ENCODE measurements at regions not wholly inside any gene's neighbourhood (a gene's known extent, or its start where the extent isn't known, plus 50 kb on each side); places are given as distances from the start of the nearest gene placed in this dataset.

GRCh38 chr20:63100174-63100925 lies 93.6 kb upstream of the BHLHE23 start:
- DNase-seq (ENCODE audit: low read depth) = no peak

- DNase-seq (ENCODE audit: low read depth) = no peak
Observed at GRCh38 chr20:63099456-63100173, 92.9 kb upstream of the BHLHE23 start.

GRCh38 chr20:63098195-63098810 lies 91.5 kb upstream of the BHLHE23 start:
- DNase-seq (ENCODE audit: low read depth) = no peak

DNA sequence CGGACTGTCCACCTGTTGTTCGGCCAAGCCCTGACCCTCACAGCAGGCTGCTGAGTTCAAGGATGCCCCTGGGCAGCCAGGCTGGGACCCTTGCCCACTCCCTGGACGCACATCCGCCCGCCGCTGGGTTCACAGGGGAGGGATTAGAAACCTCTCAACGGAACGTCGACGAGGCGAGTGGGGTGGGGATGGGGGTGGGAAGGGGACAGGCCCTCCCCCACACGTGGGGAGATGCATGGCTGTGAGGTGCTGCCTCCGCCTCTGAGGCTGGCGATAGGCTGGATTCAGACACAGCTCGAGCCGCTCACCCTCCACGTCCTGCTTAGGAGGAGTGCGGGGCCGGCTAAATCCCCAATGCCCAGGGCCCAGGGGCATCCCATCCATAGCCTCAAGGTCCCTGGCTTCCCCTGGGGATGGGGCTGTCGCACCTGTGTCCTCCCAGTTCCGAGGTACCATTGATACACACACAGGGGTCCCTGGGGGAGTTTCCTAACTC lies 90.6 kb upstream of the BHLHE23 start:
- DNase-seq (ENCODE audit: low read depth) = no peak

DNA sequence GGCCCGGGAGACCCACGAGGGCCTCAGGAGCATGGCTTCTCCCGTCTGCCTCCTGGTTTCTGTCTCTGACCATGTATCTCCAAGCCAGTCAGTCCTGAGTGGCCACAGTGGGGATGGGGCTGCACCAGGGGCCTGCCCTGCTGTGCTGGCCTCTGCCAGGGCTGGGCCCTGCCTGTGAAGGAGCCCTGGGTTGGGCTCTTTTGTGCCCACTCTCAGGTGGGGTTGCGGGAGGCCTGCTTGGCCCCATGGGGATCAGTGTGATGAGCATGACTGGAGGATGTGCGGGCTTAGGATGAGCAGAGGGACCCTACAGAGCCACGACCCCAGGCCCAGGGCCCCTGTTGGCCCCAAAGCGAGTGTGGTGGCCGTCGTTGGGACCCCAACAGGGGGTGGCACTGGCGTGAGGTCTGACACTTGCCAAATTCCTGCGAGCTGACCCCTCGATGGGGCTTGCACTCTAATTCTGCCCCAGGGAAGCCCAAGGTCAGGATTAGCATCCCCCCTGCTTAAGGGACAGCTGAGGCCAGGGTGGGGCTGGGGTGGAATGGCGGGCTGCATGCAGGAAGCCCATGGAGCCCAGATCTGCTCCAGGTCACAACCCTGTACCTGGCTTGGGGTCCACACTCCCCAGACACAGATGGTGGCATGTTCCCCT lies 90.0 kb upstream of the BHLHE23 start:
- DNase-seq (ENCODE audit: low read depth) = no peak

- no peak for DNase-seq (ENCODE audit: low read depth)
Observed at GRCh38 chr20:63095718-63096654, 89.2 kb upstream of the BHLHE23 start.

DNA sequence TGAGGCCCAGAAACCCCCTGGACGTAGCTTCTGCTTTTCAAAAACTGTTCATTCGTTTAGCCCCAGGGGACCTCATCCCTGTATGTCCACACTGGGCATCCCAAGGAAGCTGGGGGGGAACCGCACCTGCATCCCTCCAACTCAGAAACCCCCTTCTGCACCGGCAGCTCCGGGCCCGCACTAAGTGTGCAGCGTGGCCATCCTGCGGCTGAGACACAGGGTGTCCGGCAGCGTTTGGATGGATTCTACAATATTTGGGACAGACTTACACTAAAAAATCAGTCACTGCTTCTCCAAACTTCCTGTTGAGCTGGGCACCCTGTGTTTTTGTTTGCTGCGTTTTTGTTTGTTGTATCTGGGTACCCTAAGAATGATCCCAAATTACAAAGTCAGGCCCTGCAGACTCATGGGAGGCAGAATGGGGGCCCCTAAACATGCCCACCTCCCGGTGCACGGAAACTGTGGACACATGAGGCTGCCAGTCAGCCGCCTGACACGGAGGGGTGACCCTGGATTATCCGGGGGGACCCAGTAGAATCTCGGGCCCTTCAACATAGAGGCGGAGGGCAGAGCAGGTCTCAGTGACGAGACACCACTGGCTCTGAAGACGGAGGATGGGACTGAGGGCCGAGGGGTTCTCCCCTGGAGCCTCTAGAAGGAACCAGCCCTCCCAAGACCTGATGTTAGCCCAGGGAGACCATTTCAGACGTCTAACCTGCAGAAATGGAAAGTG lies 88.2 kb upstream of the BHLHE23 start:
- DNase-seq (ENCODE audit: low read depth) = no peak

- DNase-seq (ENCODE audit: low read depth) = no peak
Observed at GRCh38 chr20:63093966-63094766, 87.4 kb upstream of the BHLHE23 start.

DNA sequence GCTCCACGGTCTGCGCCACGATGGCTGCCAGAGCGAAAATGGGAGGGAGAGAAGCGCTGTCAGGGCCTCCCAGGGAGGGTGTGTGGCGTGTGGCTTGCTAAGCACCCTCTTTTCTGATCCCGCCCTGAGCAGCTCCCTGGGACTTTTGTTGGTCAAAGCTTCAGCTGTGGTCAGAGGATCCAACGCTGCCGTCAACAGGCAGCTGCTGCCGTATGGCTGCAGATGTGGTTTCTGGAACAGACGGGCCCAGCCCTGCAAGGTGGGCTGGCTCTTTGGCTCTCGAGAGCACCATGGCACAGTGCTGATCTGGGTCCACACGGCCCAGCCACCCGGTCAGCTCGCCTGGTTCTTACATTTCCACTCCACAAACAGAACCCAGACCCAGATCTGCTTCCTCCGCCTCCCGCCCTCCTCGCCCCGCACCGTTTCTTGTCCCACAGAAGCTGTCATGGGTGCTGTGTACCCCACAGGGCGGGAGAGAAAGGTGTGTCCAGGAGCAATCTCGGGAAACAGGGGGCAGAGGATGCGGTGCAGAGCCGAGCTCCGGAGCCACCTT lies 86.0 kb upstream of the BHLHE23 start:
- no peak for DNase-seq (ENCODE audit: low read depth)

DNA sequence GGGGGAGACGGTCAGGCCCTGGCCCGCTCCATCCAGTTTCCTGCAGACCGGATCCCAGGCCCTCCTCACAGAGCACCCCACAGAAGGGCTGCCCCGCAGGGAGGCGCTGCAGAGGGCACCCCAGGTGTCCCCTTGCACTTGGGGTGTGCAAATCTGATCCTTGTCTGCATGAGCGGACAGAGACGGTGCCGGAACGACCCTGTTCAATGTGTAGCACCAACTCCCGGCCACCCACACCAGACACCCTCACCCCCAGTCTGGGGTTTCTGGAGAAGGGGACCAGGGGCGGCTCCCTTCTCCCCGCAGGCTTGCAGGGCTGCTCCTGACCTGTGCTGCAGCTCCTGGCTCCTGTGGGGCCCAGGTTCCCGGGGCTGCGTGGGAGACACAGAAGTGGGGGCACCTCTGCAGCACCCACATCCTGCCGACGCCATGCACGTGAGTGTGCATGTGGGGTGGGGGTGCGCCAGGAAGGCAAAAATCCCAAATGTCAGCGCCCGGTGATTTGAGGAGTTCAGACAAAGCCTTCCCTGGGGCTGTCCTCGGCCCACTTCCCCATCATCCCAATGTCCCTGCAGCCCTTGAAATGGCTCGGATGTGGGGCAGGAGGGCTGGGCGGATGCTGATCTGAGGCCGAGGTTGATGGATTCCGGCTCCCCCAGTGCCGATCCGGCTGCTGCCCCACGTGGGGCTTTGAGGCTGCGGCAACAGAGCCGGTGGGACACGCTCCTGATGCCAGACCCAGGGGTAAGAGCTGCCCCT lies 85.3 kb upstream of the BHLHE23 start:
- no peak for DNase-seq (ENCODE audit: low read depth)

DNA sequence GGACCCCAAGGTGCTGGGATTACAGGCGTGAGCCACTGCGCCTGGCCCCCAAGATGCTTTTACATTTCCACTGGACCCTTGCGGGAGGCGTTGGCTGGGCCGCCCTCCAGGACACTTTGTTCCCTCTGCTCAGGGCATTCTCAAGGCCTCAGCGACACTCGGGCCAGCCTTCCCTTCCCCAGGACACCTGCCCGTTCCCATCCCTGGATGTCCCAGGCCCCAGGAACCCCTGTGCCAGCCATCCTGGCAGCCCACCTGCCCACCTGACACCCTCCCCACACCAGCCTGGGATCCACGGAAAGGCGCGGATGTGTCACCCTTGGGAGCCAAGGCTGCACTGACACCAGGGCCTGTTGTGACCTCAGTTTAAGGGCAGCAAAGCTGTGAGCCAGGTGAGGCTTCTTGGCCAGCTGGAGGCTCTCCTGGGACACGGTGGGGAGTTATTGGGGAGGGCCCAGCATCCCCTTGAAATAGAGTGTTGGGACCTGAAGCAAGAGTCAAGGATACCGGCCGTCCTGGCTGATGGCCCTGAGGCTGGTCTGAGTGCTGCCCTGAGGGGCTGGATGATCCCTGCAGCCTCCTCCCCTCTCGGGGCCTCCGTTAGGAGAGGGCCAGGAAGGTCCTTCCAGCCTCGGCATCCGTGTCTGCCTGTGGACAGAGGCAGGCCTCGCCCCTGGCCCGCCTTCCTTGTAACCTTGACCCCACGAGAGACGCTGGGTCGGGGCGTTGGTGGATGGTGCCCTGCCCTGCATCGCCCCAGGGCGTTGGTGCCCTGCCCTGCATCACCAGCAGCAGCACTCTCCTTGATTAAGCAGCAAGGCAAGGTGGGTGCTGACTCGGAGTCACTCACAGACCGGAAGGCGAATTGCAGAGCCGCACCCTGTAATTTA lies 84.2 kb upstream of the BHLHE23 start:
- no peak for DNase-seq (ENCODE audit: low read depth)

GRCh38 chr20:63090052-63090451 lies 83.3 kb upstream of the BHLHE23 start:
- DNase-seq (ENCODE audit: low read depth) = no peak

- no peak for DNase-seq (ENCODE audit: low read depth)
Observed at GRCh38 chr20:63089051-63089907, 82.5 kb upstream of the BHLHE23 start.

GRCh38 chr20:63087872-63088680 lies 81.3 kb upstream of the BHLHE23 start:
- no peak for DNase-seq (ENCODE audit: low read depth)

DNA sequence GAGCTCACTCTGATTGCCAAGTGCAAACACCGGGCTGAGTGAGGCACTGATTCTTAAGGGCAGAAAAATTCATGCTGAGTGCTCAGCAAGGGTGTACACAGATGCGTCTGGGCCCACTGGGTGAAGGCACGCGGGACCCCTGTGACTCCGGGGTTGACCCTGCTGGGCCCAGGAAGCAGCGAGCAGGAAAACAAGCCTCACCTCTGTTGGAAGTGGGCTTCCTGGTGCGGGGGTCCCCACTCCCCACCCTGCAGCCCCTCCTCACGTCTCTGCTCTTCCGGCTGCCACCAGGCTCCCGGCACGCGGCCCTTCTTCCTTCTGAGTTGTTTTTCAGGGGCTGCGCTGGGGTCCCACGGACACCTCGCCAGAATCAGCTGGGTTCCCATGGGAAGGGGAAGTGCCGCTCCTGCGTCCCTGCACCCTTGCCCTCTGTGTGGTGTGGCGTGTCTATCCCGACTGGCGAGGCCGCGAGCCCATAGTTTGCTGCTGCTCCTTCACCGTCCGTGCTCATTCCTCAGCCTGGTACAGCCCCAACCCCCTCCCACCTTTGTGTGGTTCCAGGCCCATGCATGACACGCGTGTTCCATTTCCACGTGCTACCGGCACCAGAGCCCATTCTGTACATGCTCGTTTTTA lies 80.6 kb upstream of the BHLHE23 start:
- DNase-seq (ENCODE audit: low read depth) = no peak
